Astrocyte of the spinal cord (primary cell): ENCODE measurements at regions not wholly inside any gene's neighbourhood (a gene's known extent, or its start where the extent isn't known, plus 50 kb on each side); places are given as distances from the start of the nearest gene placed in this dataset.

Source experiments
- DNase-seq: peaks from one replicate; pipeline ENCODE4 v3.0.0; 2011; ENCODE audit warnings: low read depth, low spot score
- H3K4me3 ChIP-seq: 2 replicates; pipeline ENCODE4 v1.5.1; 2011; ENCODE audit warnings: low read depth, mild to moderate bottlenecking, low read length, moderate library complexity
- CTCF ChIP-seq: IDR thresholded peaks from 2 replicates; pipeline ENCODE4 v1.5.1; 2012; ENCODE audit warnings: low read depth, mild to moderate bottlenecking, low read length, inconsistent platforms
- in situ Hi-C: cut with HindIII; loops from 2 replicates; pipeline ENCODE4 v1.10.0; 2017; ENCODE audit warnings: low sequenced_read_pairs

GRCh38 chr2:118731413-118731812 is 116.0 kb downstream of the EN1 start:
- in situ Hi-C loops, result no loop called here
- no peak overlapping the region for H3K4me3 ChIP-seq
- DNase-seq, result no peak
- TF ChIP-seq CTCF, result no peak

- no peak overlapping the region for H3K4me3 ChIP-seq
- in situ Hi-C loops, result no loop called here
- no peak for DNase-seq
Measured at GRCh38 chr2:118730405-118730804, 117.0 kb downstream of the EN1 start.

GRCh38 chr2:118729760-118730159 is 117.7 kb downstream of the EN1 start:
- in situ Hi-C loops, result no loop called here
- H3K4me3 ChIP-seq, result no peak overlapping the region
- DNase-seq, result no peak
- no peak for TF ChIP-seq CTCF

More at GRCh38 chr2:118730405-118730804, 117.0 kb downstream of the EN1 start:
- no peak for TF ChIP-seq CTCF

GRCh38 chr2:118728984-118729383 is 118.5 kb downstream of the EN1 start:
- in situ Hi-C loops, result no loop called here
- no peak for TF ChIP-seq CTCF
- no peak overlapping the region for H3K4me3 ChIP-seq
- DNase-seq, result no peak

- TF ChIP-seq CTCF, result no peak
- in situ Hi-C loops, result no loop called here
- DNase-seq, result no peak
- no peak overlapping the region for H3K4me3 ChIP-seq
Measured at GRCh38 chr2:118726821-118727220, 120.6 kb downstream of the EN1 start.

DNA sequence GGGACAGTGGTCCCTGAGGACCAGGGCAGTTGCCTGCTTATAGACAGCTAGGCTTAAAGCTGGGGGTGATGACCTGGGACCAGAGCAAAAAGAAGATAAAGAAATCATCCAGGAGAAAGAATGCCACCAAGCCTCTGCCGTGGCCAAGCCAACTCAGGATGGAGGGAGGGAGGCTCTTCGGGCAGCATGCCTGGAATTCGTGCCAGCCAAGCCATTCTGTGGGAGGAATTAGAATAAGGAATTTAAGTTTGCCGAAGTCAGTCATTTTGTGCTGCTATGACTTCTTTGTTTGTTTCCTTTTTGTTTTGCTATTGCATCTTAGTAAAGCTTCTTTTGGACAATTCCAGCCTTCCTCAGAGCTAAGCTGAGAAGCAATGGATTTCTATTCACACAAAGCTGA is 124.1 kb downstream of the EN1 start:
- in situ Hi-C loops, result no loop called here
- no peak overlapping the region for H3K4me3 ChIP-seq
- no peak for TF ChIP-seq CTCF
- DNase-seq, result peak; percentile 44

- no peak overlapping the region for H3K4me3 ChIP-seq
- DNase-seq, result no peak
- no peak for TF ChIP-seq CTCF
- in situ Hi-C loops, result no loop called here
Measured at GRCh38 chr2:118722976-118723375, 124.5 kb downstream of the EN1 start.
